Peyer's patch (tissue), 4 donors: ENCODE measurements at regions not wholly inside any gene's neighbourhood (a gene's known extent, or its start where the extent isn't known, plus 50 kb on each side); places are given as distances from the start of the nearest gene placed in this dataset.

ENCODE experiments used
- POLR2A ChIP-seq, 2 donors: fragments of 450-650 bp; IDR thresholded peaks; one replicate each; pipeline ENCODE4 v1.5.1; 2017; ENCODE audit warnings: antibody characterized with exemption in 2 of 2, mild to moderate bottlenecking in 2 of 2, moderate library complexity in 2 of 2
- TF ChIP-seq, protein P1 (sequence below), 6 experiments: fragments of 450-650 bp in 4 of 6; fragments of 200-600 bp in 2 of 6; sonication (generic) in 1 of 6; IDR thresholded peaks; one replicate each; pipeline ENCODE4 v1.5.1; 2017 to 2019; ENCODE audit warnings: antibody characterized with exemption in 6 of 6, mild to moderate bottlenecking in 3 of 6, moderate library complexity in 1 of 6

DNA sequence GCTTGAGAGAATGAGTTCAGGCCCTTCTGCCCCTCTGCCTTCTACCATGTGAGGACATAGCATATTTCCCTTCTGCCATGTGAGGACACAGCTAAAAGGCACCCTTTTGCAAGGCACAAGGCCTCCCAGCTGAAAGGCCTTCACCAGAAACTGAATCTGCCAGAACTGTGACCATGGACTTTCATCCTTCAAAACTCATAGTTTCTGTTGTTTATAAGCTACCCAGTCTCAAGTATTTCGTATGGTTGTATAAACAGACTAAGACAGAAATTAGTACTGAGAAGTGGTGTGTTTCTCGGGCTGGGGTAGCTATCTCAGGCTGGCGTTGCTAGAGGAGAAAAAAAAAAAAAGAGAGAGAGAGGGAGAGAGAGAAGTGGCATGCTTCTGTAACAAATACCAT, 368.6 kb downstream of the DMRTA1 start:
- TF ChIP-seq, protein P1, sequence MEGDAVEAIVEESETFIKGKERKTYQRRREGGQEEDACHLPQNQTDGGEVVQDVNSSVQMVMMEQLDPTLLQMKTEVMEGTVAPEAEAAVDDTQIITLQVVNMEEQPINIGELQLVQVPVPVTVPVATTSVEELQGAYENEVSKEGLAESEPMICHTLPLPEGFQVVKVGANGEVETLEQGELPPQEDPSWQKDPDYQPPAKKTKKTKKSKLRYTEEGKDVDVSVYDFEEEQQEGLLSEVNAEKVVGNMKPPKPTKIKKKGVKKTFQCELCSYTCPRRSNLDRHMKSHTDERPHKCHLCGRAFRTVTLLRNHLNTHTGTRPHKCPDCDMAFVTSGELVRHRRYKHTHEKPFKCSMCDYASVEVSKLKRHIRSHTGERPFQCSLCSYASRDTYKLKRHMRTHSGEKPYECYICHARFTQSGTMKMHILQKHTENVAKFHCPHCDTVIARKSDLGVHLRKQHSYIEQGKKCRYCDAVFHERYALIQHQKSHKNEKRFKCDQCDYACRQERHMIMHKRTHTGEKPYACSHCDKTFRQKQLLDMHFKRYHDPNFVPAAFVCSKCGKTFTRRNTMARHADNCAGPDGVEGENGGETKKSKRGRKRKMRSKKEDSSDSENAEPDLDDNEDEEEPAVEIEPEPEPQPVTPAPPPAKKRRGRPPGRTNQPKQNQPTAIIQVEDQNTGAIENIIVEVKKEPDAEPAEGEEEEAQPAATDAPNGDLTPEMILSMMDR (IDR thresholded peaks at IDR 0.05) = no peak
- TF ChIP-seq POLR2A (IDR thresholded peaks at IDR 0.05) = no peak
